ENCODE measurements at regions not wholly inside any gene's neighbourhood (a gene's known extent, or its start where the extent isn't known, plus 50 kb on each side); places are given as distances from the start of the nearest gene placed in this dataset.

DNA sequence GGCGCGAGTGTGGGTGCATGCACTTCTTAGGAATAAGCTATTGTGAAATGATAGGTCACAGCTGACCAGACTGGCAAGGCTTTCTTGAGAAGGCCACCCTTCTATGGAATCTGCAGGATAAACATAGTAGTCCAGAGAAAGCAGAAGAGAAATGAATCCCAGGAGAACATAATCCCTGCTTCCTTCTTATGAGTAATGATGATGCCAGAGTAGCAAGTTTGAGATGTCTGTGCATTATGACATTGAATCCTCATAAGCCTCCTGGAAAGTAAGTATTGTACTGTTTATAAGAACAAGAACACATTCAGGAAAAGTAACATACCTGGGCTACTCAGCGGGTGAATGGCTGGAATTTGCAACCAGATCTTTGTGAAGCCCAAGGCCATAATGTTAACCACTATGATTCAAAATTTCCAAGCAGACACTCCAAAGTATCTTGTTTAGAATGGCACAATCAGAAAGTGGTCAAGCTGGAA lies 272.1 kb upstream of the HS3ST1 start:
- POLR2A ChIA-PET = interaction anchor here (0.6 to 1.2 kb wide), 3 partner anchors 8 to 196 kb away, joined by 3 read pairs; no protein-coding TSS in a partner anchor
- ATAC-seq = no peak
- H3K9me3 ChIP-seq (ENCODE audit: control insufficient read depth in 1 of 2, insufficient read depth in 1 of 2, low read depth in 1 of 2, low read length in 2 of 2) = no peaks in the 10 kb centered on the region
- no peaks in the 10 kb centered on the region for H3K9me2 ChIP-seq (ENCODE audit: insufficient read depth)
- peak overlapping the region; percentile 63 for H3K4me2 ChIP-seq (ENCODE audit: low read length)
- H3K4me3 ChIP-seq (replicated peaks in 1 of 2; ENCODE audit: low read depth in 1 of 2, low read length in 2 of 2) = no peak overlapping the region
- no peaks in the 10 kb centered on the region for H3K27me3 ChIP-seq (ENCODE audit: insufficient read depth, low read length)
- no peaks in the 10 kb centered on the region; the same call in 1 of the 2 replicates for H3K79me2 ChIP-seq (ENCODE audit: insufficient read depth, low read length)
- peak; percentile 48 for DNase-seq (ENCODE audit: low read depth, low spot score)
- RAD21 ChIA-PET (ENCODE audit: low non-redundant PET in 1 of 2, low total read pairs in 2 of 2, uncharacterized antibody in 2 of 2, unreplicated experiment in 2 of 2) = no interaction called here
- peak overlapping the region; percentile 72 for H3K9ac ChIP-seq (ENCODE audit: low read length)
- BruUV-seq (replicated peaks) = no TSS peak
- H3K27ac ChIP-seq (ENCODE audit: low read depth, low read length) = peak overlapping the region; percentile 97
- CTCF ChIA-PET = no interaction called here
- intact Hi-C loops (cut with micrococcal nuclease) = loop anchor here (5.0 kb wide), 1 partner anchor 158 kb away; no protein-coding TSS in a partner anchor
- no peak overlapping the region for H2AFZ ChIP-seq (ENCODE audit: low read depth, low read length, poor library complexity, severe bottlenecking)
- no peaks in the 10 kb centered on the region for H3K36me3 ChIP-seq (ENCODE audit: control insufficient read depth in 1 of 2, insufficient read depth in 2 of 2, low read length in 2 of 2)
- no peaks in the 10 kb centered on the region for H4K20me1 ChIP-seq (ENCODE audit: insufficient read depth)
- H3K4me1 ChIP-seq (ENCODE audit: control insufficient read depth in 1 of 2, insufficient read depth in 2 of 2, low read length in 2 of 2) = peaks cover 56 to 95% of the 10 kb centered on the region in 2 experiments
- TF ChIP-seq, protein P1, sequence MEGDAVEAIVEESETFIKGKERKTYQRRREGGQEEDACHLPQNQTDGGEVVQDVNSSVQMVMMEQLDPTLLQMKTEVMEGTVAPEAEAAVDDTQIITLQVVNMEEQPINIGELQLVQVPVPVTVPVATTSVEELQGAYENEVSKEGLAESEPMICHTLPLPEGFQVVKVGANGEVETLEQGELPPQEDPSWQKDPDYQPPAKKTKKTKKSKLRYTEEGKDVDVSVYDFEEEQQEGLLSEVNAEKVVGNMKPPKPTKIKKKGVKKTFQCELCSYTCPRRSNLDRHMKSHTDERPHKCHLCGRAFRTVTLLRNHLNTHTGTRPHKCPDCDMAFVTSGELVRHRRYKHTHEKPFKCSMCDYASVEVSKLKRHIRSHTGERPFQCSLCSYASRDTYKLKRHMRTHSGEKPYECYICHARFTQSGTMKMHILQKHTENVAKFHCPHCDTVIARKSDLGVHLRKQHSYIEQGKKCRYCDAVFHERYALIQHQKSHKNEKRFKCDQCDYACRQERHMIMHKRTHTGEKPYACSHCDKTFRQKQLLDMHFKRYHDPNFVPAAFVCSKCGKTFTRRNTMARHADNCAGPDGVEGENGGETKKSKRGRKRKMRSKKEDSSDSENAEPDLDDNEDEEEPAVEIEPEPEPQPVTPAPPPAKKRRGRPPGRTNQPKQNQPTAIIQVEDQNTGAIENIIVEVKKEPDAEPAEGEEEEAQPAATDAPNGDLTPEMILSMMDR (IDR thresholded peaks at IDR 0.05 in 2 of 3, conservative IDR thresholded peaks at IDR 0.05 in 1 of 3; ENCODE audit: borderline replicate concordance in 1 of 3, insufficient read depth in 1 of 3, low read depth in 2 of 3, low read length in 2 of 3) = no peak
- no peak for TF ChIP-seq EZH2 (IDR thresholded peaks at IDR 0.05)
- TF ChIP-seq, protein P2, sequence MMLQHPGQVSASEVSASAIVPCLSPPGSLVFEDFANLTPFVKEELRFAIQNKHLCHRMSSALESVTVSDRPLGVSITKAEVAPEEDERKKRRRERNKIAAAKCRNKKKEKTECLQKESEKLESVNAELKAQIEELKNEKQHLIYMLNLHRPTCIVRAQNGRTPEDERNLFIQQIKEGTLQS (IDR thresholded peaks at IDR 0.05) = no peak
- TF ChIP-seq SIN3A (IDR thresholded peaks at IDR 0.05; ENCODE audit: low read depth) = no peak
- TF ChIP-seq YY1 (IDR thresholded peaks at IDR 0.05; ENCODE audit: extremely low read depth, insufficient replicate concordance, low read depth, low read length) = no peak
- no peak for TF ChIP-seq ZNF274 (IDR thresholded peaks at IDR 0.05; ENCODE audit: low read depth, low read length)
- TF ChIP-seq, protein P3, sequence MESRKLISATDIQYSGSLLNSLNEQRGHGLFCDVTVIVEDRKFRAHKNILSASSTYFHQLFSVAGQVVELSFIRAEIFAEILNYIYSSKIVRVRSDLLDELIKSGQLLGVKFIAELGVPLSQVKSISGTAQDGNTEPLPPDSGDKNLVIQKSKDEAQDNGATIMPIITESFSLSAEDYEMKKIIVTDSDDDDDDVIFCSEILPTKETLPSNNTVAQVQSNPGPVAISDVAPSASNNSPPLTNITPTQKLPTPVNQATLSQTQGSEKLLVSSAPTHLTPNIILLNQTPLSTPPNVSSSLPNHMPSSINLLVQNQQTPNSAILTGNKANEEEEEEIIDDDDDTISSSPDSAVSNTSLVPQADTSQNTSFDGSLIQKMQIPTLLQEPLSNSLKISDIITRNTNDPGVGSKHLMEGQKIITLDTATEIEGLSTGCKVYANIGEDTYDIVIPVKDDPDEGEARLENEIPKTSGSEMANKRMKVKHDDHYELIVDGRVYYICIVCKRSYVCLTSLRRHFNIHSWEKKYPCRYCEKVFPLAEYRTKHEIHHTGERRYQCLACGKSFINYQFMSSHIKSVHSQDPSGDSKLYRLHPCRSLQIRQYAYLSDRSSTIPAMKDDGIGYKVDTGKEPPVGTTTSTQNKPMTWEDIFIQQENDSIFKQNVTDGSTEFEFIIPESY (IDR thresholded peaks at IDR 0.05; ENCODE audit: extremely low read depth, insufficient replicate concordance, low read length) = no peak
- TF ChIP-seq CBX3 (IDR thresholded peaks at IDR 0.05; ENCODE audit: low read depth) = no peak
- TF ChIP-seq JUND (IDR thresholded peaks at IDR 0.05) = peak; percentile 62
- TF ChIP-seq RAD21 (IDR thresholded peaks at IDR 0.05; ENCODE audit: low read depth) = no peak
- TF ChIP-seq FOSL1 (IDR thresholded peaks at IDR 0.05; ENCODE audit: low read depth) = peak; percentile 44; the same call in 1 of the 2 replicates
- no peak for TF ChIP-seq SRF (IDR thresholded peaks at IDR 0.05; ENCODE audit: low read depth)
- TF ChIP-seq POLR2A (IDR thresholded peaks at IDR 0.05; ENCODE audit: borderline replicate concordance, extremely low read depth, insufficient read depth, insufficient read length) = no peak
- peak; percentile 57; the same call in 1 of the 2 replicates for TF ChIP-seq SP1 (IDR thresholded peaks at IDR 0.05; ENCODE audit: low read depth)
- TF ChIP-seq POLR2AphosphoS5 (IDR thresholded peaks at IDR 0.05; ENCODE audit: low read depth, low read length) = peak; percentile 33; the same call in 1 of the 2 replicates
- TF ChIP-seq, protein P4, sequence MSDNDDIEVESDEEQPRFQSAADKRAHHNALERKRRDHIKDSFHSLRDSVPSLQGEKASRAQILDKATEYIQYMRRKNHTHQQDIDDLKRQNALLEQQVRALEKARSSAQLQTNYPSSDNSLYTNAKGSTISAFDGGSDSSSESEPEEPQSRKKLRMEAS (IDR thresholded peaks at IDR 0.05) = no peak
- no peak for TF ChIP-seq ELF1 (IDR thresholded peaks at IDR 0.05; ENCODE audit: borderline replicate concordance, low read depth)
- TF ChIP-seq, protein P5, sequence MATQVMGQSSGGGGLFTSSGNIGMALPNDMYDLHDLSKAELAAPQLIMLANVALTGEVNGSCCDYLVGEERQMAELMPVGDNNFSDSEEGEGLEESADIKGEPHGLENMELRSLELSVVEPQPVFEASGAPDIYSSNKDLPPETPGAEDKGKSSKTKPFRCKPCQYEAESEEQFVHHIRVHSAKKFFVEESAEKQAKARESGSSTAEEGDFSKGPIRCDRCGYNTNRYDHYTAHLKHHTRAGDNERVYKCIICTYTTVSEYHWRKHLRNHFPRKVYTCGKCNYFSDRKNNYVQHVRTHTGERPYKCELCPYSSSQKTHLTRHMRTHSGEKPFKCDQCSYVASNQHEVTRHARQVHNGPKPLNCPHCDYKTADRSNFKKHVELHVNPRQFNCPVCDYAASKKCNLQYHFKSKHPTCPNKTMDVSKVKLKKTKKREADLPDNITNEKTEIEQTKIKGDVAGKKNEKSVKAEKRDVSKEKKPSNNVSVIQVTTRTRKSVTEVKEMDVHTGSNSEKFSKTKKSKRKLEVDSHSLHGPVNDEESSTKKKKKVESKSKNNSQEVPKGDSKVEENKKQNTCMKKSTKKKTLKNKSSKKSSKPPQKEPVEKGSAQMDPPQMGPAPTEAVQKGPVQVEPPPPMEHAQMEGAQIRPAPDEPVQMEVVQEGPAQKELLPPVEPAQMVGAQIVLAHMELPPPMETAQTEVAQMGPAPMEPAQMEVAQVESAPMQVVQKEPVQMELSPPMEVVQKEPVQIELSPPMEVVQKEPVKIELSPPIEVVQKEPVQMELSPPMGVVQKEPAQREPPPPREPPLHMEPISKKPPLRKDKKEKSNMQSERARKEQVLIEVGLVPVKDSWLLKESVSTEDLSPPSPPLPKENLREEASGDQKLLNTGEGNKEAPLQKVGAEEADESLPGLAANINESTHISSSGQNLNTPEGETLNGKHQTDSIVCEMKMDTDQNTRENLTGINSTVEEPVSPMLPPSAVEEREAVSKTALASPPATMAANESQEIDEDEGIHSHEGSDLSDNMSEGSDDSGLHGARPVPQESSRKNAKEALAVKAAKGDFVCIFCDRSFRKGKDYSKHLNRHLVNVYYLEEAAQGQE (IDR thresholded peaks at IDR 0.05; ENCODE audit: low read depth) = no peak
- TF ChIP-seq TCF7L2 (IDR thresholded peaks at IDR 0.05; ENCODE audit: borderline replicate concordance, extremely low read depth, insufficient read depth, insufficient read length) = no peak
- TF ChIP-seq ZFX (IDR thresholded peaks at IDR 0.05) = no peak
- TF ChIP-seq CEBPB (IDR thresholded peaks at IDR 0.05; ENCODE audit: low read depth) = peak; percentile 28; the same call in 1 of the 2 replicates
